ENCODE measurements at regions not wholly inside any gene's neighbourhood (a gene's known extent, or its start where the extent isn't known, plus 50 kb on each side); places are given as distances from the start of the nearest gene placed in this dataset.

GRCh38 chr13:34751492-34751891, 190.6 kb upstream of the NBEA start:
- no peak for DNase-seq (ENCODE audit: low spot score)

GRCh38 chr13:34752283-34752960, 189.6 kb upstream of the NBEA start:
- no peak for DNase-seq (ENCODE audit: low spot score)

- DNase-seq (ENCODE audit: low spot score), result no peak
Measured at GRCh38 chr13:34756136-34756535, 185.9 kb upstream of the NBEA start.

GRCh38 chr13:34756572-34756971, 185.5 kb upstream of the NBEA start:
- no peak for DNase-seq (ENCODE audit: low spot score)

GRCh38 chr13:34757441-34757840, 184.6 kb upstream of the NBEA start:
- no peak for DNase-seq (ENCODE audit: low spot score)

- no peak for DNase-seq (ENCODE audit: low spot score)
Measured at GRCh38 chr13:34758628-34759027, 183.4 kb upstream of the NBEA start.

GRCh38 chr13:34762312-34762711, 179.8 kb upstream of the NBEA start:
- no peak for DNase-seq (ENCODE audit: low spot score)

GRCh38 chr13:34764246-34764645, 177.8 kb upstream of the NBEA start:
- no peak for DNase-seq (ENCODE audit: low spot score)

- DNase-seq (ENCODE audit: low spot score), result no peak
Measured at GRCh38 chr13:34765446-34766180, 176.5 kb upstream of the NBEA start.

- no peak for DNase-seq (ENCODE audit: low spot score)
Measured at GRCh38 chr13:34767778-34768177, 174.3 kb upstream of the NBEA start.

- no peak for DNase-seq (ENCODE audit: low spot score)
Measured at GRCh38 chr13:34772206-34772605, 169.9 kb upstream of the NBEA start.

GRCh38 chr13:34772881-34773280, 169.2 kb upstream of the NBEA start:
- DNase-seq (ENCODE audit: low spot score), result no peak

GRCh38 chr13:34776390-34776981, 165.6 kb upstream of the NBEA start:
- no peak for DNase-seq (ENCODE audit: low spot score)

- no peak for DNase-seq (ENCODE audit: low spot score)
Measured at GRCh38 chr13:34777089-34777913, 164.8 kb upstream of the NBEA start.

GRCh38 chr13:34777914-34778303, 164.2 kb upstream of the NBEA start:
- DNase-seq (ENCODE audit: low spot score), result no peak

GRCh38 chr13:34779171-34779570, 162.9 kb upstream of the NBEA start:
- no peak for DNase-seq (ENCODE audit: low spot score)

GRCh38 chr13:34793301-34793700, 148.8 kb upstream of the NBEA start:
- DNase-seq (ENCODE audit: low spot score), result no peak

- DNase-seq (ENCODE audit: low spot score), result no peak
Measured at GRCh38 chr13:34803756-34804155, 138.3 kb upstream of the NBEA start.

- DNase-seq (ENCODE audit: low spot score), result no peak
Measured at GRCh38 chr13:34805347-34805746, 136.7 kb upstream of the NBEA start.

- DNase-seq (ENCODE audit: low spot score), result no peak
Measured at GRCh38 chr13:34808649-34809048, 133.4 kb upstream of the NBEA start.

GRCh38 chr13:34810996-34811395, 131.1 kb upstream of the NBEA start:
- DNase-seq (ENCODE audit: low spot score), result no peak

GRCh38 chr13:34815526-34815925, 126.5 kb upstream of the NBEA start:
- DNase-seq (ENCODE audit: low spot score), result no peak
